ENCODE measurements at regions not wholly inside any gene's neighbourhood (a gene's known extent, or its start where the extent isn't known, plus 50 kb on each side); places are given as distances from the start of the nearest gene placed in this dataset.

GRCh38 chr1:199404976-199405375, 622.5 kb upstream of the NR5A2 start:
- TF ChIP-seq CTCF (IDR thresholded peaks at IDR 0.05), result no peak
- no peak overlapping the region for H3K4me3 Mint-ChIP-seq (ENCODE audit: unreplicated experiment)
- peaks cover 55% of the 10 kb centered on the region for H3K4me1 Mint-ChIP-seq (ENCODE audit: unreplicated experiment)
- no peak for DNase-seq (ENCODE audit: extremely low spot score, unreplicated experiment)
- no peaks in the 10 kb centered on the region for H3K27me3 Mint-ChIP-seq (ENCODE audit: unreplicated experiment)
- H3K27ac Mint-ChIP-seq (ENCODE audit: unreplicated experiment), result peak overlapping the region; percentile 95
- H3K36me3 Mint-ChIP-seq (ENCODE audit: unreplicated experiment), result no peaks in the 10 kb centered on the region
- no peaks in the 10 kb centered on the region for H3K9me3 Mint-ChIP-seq (ENCODE audit: unreplicated experiment)

- DNase-seq (ENCODE audit: extremely low spot score, unreplicated experiment), result no peak
- no peaks in the 10 kb centered on the region for H3K36me3 Mint-ChIP-seq (ENCODE audit: unreplicated experiment)
- peak overlapping the region; percentile 95 for H3K27ac Mint-ChIP-seq (ENCODE audit: unreplicated experiment)
- H3K4me1 Mint-ChIP-seq (ENCODE audit: unreplicated experiment), result peaks cover 51% of the 10 kb centered on the region
- no peaks in the 10 kb centered on the region for H3K9me3 Mint-ChIP-seq (ENCODE audit: unreplicated experiment)
- H3K27me3 Mint-ChIP-seq (ENCODE audit: unreplicated experiment), result no peaks in the 10 kb centered on the region
- no peak for TF ChIP-seq CTCF (IDR thresholded peaks at IDR 0.05)
- no peak overlapping the region for H3K4me3 Mint-ChIP-seq (ENCODE audit: unreplicated experiment)
These were observed 621.8 kb upstream of the NR5A2 start for GRCh38 chr1:199405634-199406196.

GRCh38 chr1:199410462-199410861, 617.0 kb upstream of the NR5A2 start:
- no peak for TF ChIP-seq CTCF (IDR thresholded peaks at IDR 0.05)
- H3K27ac Mint-ChIP-seq (ENCODE audit: unreplicated experiment), result no peak overlapping the region
- DNase-seq (ENCODE audit: extremely low spot score, unreplicated experiment), result no peak
- H3K36me3 Mint-ChIP-seq (ENCODE audit: unreplicated experiment), result no peaks in the 10 kb centered on the region
- H3K4me3 Mint-ChIP-seq (ENCODE audit: unreplicated experiment), result no peak overlapping the region
- H3K4me1 Mint-ChIP-seq (ENCODE audit: unreplicated experiment), result peaks cover 20% of the 10 kb centered on the region
- peaks cover 4% of the 10 kb centered on the region for H3K9me3 Mint-ChIP-seq (ENCODE audit: unreplicated experiment)
- H3K27me3 Mint-ChIP-seq (ENCODE audit: unreplicated experiment), result no peaks in the 10 kb centered on the region

DNA sequence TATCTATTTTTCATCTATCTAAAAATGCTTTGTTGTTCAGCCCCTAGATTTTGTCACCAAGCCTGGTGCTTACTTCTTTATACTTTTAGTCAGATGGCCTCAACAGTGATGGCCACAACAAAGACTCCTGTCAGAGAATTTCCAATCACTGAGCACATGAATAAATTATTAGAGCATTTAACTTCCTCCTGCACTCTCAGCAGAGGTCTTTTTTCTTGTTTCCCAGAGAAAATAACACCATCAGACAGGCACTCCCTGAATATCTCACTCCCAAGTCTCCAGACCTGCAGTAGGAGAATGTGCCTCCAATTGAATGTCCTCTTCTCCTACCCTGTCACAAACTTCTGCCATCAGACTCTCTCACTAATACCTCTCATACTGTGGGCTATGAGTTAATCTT, 616.0 kb upstream of the NR5A2 start:
- no peak for DNase-seq (ENCODE audit: extremely low spot score, unreplicated experiment)
- Mint-ChIP-seq H3K36me3 (ENCODE audit: unreplicated experiment) (no peaks in the 10 kb centered on the region), H3K9me3 (ENCODE audit: unreplicated experiment) (peaks cover 7% of the 10 kb centered on the region), H3K27ac (ENCODE audit: unreplicated experiment) (no peak overlapping the region), H3K27me3 (ENCODE audit: unreplicated experiment) (no peaks in the 10 kb centered on the region), H3K4me3 (ENCODE audit: unreplicated experiment) (no peak overlapping the region), H3K4me1 (ENCODE audit: unreplicated experiment) (peaks cover 11% of the 10 kb centered on the region)
- no peak for TF ChIP-seq CTCF (IDR thresholded peaks at IDR 0.05)

GRCh38 chr1:199422206-199422605, 605.3 kb upstream of the NR5A2 start:
- TF ChIP-seq CTCF (IDR thresholded peaks at IDR 0.05), result peak; percentile 48
- Mint-ChIP-seq H3K36me3 (ENCODE audit: unreplicated experiment) (peaks cover 5% of the 10 kb centered on the region), H3K27me3 (ENCODE audit: unreplicated experiment) (no peaks in the 10 kb centered on the region), H3K27ac (ENCODE audit: unreplicated experiment) (no peak overlapping the region), H3K4me1 (ENCODE audit: unreplicated experiment) (peaks cover 7% of the 10 kb centered on the region), H3K9me3 (ENCODE audit: unreplicated experiment) (peaks cover 27% of the 10 kb centered on the region), H3K4me3 (ENCODE audit: unreplicated experiment) (no peak overlapping the region)
- DNase-seq (ENCODE audit: extremely low spot score, unreplicated experiment), result no peak
